ENCODE measurements at regions not wholly inside any gene's neighbourhood (a gene's known extent, or its start where the extent isn't known, plus 50 kb on each side); places are given as distances from the start of the nearest gene placed in this dataset.

- no peak for FAIRE-seq
- intact Hi-C loops (cut with micrococcal nuclease) (no loop called here), in situ Hi-C loops (cut with MboI) (no loop called here)
- no peaks in the 10 kb centered on the region for H3K36me3 ChIP-seq (ENCODE audit: control insufficient read depth, insufficient read depth, low read length)
- no peaks in the 10 kb centered on the region for H3K79me2 ChIP-seq (ENCODE audit: control insufficient read depth, insufficient read depth, low read length)
- no peak overlapping the region for H3K27ac ChIP-seq (ENCODE audit: extremely low read depth, low read depth, low read length)
- H3K4me1 ChIP-seq (replicated peaks in 1 of 2; ENCODE audit: control insufficient read depth in 2 of 2, insufficient read depth in 2 of 2, low read length in 2 of 2): peaks cover 0 to 12% of the 10 kb centered on the region in 2 experiments; a peak in 3 of 5 replicates
- no peak overlapping the region for H2AFZ ChIP-seq (ENCODE audit: low read depth, low read length)
- ChIA-PET CTCF (ENCODE audit: low intra/inter-chr PET ratio) (no interaction called here), POLR2A (interaction anchor here (0.8 kb wide), 1 partner anchor 24 kb away, joined by 3 read pairs; no protein-coding TSS in a partner anchor)
- BruUV-seq (replicated peaks): no TSS peak
- no peak overlapping the region for H3K4me2 ChIP-seq (ENCODE audit: insufficient read depth, low read length)
- no peaks in the 10 kb centered on the region for H3K9me1 ChIP-seq (ENCODE audit: control insufficient read depth, insufficient read depth, low read length)
- 42% methylated on average over 2 of the region's 2 CpGs for whole genome bisulfite sequencing (ENCODE audit: insufficient coverage, low coverage, missing lambda C conversion rate)
- no peaks in the 10 kb centered on the region for H3K27me3 ChIP-seq (ENCODE audit: control insufficient read depth in 2 of 2, insufficient read depth in 2 of 2, low read length in 2 of 2)
- H3K9ac ChIP-seq (ENCODE audit: insufficient read depth in 1 of 2, low read depth in 2 of 2, low read length in 2 of 2): no peak overlapping the region
- no peaks in the 10 kb centered on the region for H4K20me1 ChIP-seq (replicated peaks; ENCODE audit: control insufficient read depth, insufficient read depth, low read length)
- ATAC-seq: no peak
- DNase-seq (ENCODE audit: extremely low read depth in 1 of 4, low spot score in 3 of 4): no peak
- H3K4me3 ChIP-seq: no peak overlapping the region
- H3K9me3 ChIP-seq (replicated peaks; ENCODE audit: control insufficient read depth, insufficient read depth, low read depth, low read length): no peaks in the 10 kb centered on the region
- TF ChIP-seq ZNF212 (CRISPR knock-in tag; IDR thresholded peaks at IDR 0.05): no peak
- TF ChIP-seq GTF2F1 (IDR thresholded peaks at IDR 0.05; ENCODE audit: low read depth, low read length): no peak
- no peak for TF ChIP-seq KLF6 (CRISPR knock-in tag; IDR thresholded peaks at IDR 0.05; ENCODE audit: borderline replicate concordance)
- TF ChIP-seq ZNF12 (CRISPR knock-in tag; IDR thresholded peaks at IDR 0.05): no peak
- TF ChIP-seq ZNF165 (CRISPR knock-in tag; IDR thresholded peaks at IDR 0.05; ENCODE audit: borderline replicate concordance): no peak
- no peak for TF ChIP-seq ZSCAN32 (CRISPR knock-in tag; IDR thresholded peaks at IDR 0.05)
- TF ChIP-seq CC2D1A (IDR thresholded peaks at IDR 0.05): no peak
- TF ChIP-seq CTCFL (IDR thresholded peaks at IDR 0.05; ENCODE audit: borderline replicate concordance, insufficient read depth, low read depth, low read length, poor library complexity, severe bottlenecking): no peak
- TF ChIP-seq ZNF280A (IDR thresholded peaks at IDR 0.05; ENCODE audit: low read depth, partially characterized antibody): no peak
- TF ChIP-seq ZNF592 (IDR thresholded peaks at IDR 0.05): no peak
- no peak for TF ChIP-seq ZNF778 (CRISPR knock-in tag; IDR thresholded peaks at IDR 0.05)
- no peak for TF ChIP-seq PTBP1 (IDR thresholded peaks at IDR 0.05; ENCODE audit: low read depth, low read length)
- TF ChIP-seq ZBTB49 (CRISPR knock-in tag; IDR thresholded peaks at IDR 0.05; ENCODE audit: borderline replicate concordance): no peak
- no peak for TF ChIP-seq TBP (optimal IDR thresholded peaks at IDR 0.05; ENCODE audit: low read depth, low read length)
These were observed 57.4 kb upstream of the SPRY4 start for GRCh38 chr5:142382186-142382585.

Data from K562 (cell line).